Stimulated activated effector memory CD8-positive, alpha-beta T cell treated with anti-CD3 and anti-CD28 coated beads, Interleukin-12 subunit alpha, Interleukin-12 subunit beta, amount 100 ng/mL, for 72 hours (primary cell): ENCODE measurements at regions not wholly inside any gene's neighbourhood (a gene's known extent, or its start where the extent isn't known, plus 50 kb on each side); places are given as distances from the start of the nearest gene placed in this dataset.

Source experiments
- ATAC-seq: fragments of 150-1000 bp; cut with Tn5 transposase; 2 replicates; pipeline ENCODE4 v1.10.0; 2021
- DNase-seq, 2 donors: peaks; one replicate each; pipeline ENCODE4 v3.0.0; 2021 to 2022; ENCODE audit warnings: low spot score in 2 of 2
- H3K27ac Mint-ChIP-seq: one replicate; pipeline ENCODE4 v1.8.0; 2022; ENCODE audit warnings: mild to moderate bottlenecking, mixed read lengths
- H3K36me3 Mint-ChIP-seq: one replicate; pipeline ENCODE4 v1.8.0; 2022; ENCODE audit warnings: mild to moderate bottlenecking, mixed read lengths
- H3K4me1 Mint-ChIP-seq: one replicate; pipeline ENCODE4 v1.8.0; 2022; ENCODE audit warnings: mixed read lengths
- H3K4me3 Mint-ChIP-seq: one replicate; pipeline ENCODE4 v1.8.0; 2022; ENCODE audit warnings: mild to moderate bottlenecking, mixed read lengths
- H3K9me3 Mint-ChIP-seq: one replicate; pipeline ENCODE4 v1.8.0; 2022; ENCODE audit warnings: mixed read lengths

DNA sequence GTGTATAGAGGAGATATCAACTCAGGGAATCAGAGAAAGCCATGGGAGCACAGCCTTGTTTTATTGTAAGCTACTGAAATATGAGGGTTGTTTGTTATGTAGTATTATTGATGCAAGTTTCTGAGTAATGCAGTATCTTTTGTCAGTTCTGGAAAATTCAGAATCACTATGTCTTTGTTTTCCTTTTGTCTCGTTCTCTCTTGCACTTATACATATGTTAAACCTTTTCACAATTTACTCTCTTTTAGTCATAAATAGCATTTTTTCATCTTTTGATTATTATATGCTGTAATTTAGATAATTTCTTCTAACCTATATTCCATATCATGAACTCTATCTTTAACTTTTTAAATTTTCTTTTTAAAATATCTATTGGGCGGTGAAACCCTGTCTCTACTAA is 85.0 kb upstream of the COL3A1 start:
- Mint-ChIP-seq H3K27ac (no peak overlapping the region), H3K9me3 (peaks cover 6% of the 10 kb centered on the region), H3K4me1 (no peaks in the 10 kb centered on the region), H3K4me3 (no peak overlapping the region), H3K36me3 (no peaks in the 10 kb centered on the region)
- ATAC-seq (no peak), DNase-seq (no peak)

DNA sequence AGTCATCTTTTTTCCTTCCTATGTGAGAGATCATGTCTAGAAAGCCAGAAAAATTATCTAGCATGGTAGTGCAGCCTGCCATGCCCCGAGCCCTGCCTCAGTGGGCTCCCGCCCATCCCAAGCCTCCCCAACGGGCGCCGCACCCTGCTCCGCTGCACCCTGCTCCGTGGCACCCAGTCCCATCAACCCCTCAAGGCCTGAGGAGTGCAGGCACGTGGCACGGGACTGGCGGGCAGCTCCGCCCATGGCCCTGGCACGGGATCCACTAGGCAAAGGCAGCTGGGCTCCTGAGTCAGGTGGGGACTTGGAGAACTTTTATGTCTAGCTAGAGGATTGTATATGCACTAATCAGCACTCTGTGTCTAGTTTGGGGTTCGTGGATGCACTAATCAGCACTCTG is 83.4 kb upstream of the COL3A1 start:
- no peak overlapping the region for H3K27ac Mint-ChIP-seq
- DNase-seq: no peak
- H3K4me3 Mint-ChIP-seq: no peak overlapping the region
- H3K4me1 Mint-ChIP-seq: no peaks in the 10 kb centered on the region
- H3K36me3 Mint-ChIP-seq: no peaks in the 10 kb centered on the region
- H3K9me3 Mint-ChIP-seq: peaks cover 6% of the 10 kb centered on the region
- no peak for ATAC-seq

DNA sequence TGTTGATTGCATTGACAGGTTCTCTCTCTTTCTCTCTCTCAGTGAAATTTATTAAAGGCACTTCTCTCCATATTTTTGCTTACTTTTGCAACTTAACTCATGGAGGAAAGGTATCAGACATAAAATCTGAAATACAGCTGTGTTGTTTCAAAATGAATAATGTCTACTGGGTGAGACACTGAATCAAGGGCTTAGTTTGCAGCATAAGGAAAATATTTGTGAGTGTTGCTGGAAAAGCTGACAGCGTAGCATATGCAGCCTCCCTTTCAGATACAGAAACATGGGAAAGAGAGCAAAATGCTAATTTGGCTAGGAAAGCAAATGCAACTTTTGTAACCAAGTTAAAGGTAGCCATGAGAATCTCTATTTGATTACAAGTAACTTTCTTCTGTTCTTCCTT is 81.5 kb upstream of the COL3A1 start:
- Mint-ChIP-seq H3K9me3 (peaks cover 3% of the 10 kb centered on the region), H3K36me3 (no peaks in the 10 kb centered on the region), H3K4me3 (no peak overlapping the region), H3K4me1 (no peaks in the 10 kb centered on the region), H3K27ac (no peak overlapping the region)
- ATAC-seq (no peak), DNase-seq (no peak)

DNA sequence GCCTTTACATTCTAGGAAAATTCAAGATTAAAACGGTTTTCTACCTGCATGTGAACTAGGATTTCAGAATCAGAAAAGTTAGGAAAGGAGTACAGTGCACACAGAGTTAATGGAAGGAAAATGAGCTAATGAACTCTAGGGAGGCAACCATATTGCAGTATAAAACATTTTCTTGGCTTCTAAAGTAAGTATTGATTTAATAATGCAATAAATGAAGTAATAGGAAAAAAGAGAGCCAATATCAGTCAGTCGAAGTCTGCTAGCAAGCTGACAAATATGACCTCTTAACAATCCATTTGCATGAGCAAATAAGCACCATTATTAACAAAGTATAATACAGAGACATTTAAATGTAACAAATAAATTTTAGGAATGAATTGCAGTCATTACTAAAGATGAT is 80.2 kb upstream of the COL3A1 start:
- Mint-ChIP-seq H3K27ac (no peak overlapping the region), H3K4me3 (no peak overlapping the region), H3K4me1 (no peaks in the 10 kb centered on the region), H3K36me3 (no peaks in the 10 kb centered on the region), H3K9me3 (peaks cover 3% of the 10 kb centered on the region)
- ATAC-seq (no peak), DNase-seq (no peak)

DNA sequence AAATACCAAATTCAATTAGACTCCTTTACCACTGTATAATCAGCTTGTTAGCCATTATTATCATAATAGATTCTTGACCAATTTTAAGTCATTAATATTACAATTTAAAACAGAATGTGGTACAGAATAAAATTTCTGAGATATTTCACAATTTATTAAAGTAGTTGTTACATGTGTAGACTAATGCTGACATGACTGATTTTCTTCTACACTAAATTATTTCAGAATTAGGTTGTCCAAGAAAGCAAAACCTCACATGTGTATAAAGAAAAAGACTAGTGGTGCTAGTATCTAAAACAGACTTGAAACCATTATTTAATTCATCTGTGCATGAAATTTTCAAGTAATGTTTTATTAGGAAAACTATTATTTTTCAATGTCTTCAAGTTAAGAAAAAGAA is 79.2 kb upstream of the COL3A1 start:
- H3K4me3 Mint-ChIP-seq: no peak overlapping the region
- H3K36me3 Mint-ChIP-seq: no peaks in the 10 kb centered on the region
- ATAC-seq (no peak), DNase-seq (no peak)
- H3K27ac Mint-ChIP-seq: no peak overlapping the region
- H3K9me3 Mint-ChIP-seq: peaks cover 3% of the 10 kb centered on the region
- no peaks in the 10 kb centered on the region for H3K4me1 Mint-ChIP-seq

DNA sequence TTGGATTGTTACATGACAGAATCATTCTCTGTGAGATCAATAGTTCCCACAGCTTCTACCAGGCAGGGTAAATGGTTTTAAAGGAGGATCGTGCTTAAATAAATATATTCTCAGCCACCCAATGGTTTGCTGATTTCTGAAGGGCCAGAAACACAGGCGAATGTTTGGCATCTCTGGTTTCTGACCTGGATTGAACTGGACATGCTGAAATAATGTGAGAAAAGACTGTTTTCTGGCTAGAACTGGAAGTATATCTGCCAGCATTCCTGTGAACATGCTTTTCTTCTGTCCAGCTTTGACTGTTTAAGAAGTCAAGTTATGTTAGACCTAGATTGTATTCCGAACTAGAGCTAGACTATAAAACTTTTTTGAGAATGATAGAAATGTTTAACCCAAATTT is 77.1 kb upstream of the COL3A1 start:
- H3K4me1 Mint-ChIP-seq: no peaks in the 10 kb centered on the region
- ATAC-seq (no peak), DNase-seq (no peak)
- peaks cover 5% of the 10 kb centered on the region for H3K9me3 Mint-ChIP-seq
- no peak overlapping the region for H3K4me3 Mint-ChIP-seq
- no peak overlapping the region for H3K27ac Mint-ChIP-seq
- no peaks in the 10 kb centered on the region for H3K36me3 Mint-ChIP-seq

DNA sequence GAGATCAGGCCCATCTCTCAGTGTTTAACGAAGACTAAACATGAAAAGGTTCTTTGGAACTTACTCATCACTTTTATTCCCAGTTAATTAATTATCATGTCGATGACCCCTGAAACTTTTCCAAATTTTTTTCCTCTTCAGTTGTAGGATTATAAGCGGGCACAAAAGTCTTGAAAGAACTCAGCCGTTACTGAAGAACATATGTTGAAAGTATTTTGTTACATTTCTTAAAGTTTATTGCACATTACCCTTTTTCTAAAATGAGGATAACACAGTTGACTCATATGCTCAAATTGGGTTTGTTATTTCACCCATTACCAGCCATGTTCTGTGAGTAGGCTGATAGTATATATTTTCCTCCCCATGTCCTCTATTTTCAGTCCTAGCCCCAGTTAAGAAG is 75.9 kb upstream of the COL3A1 start:
- no peak for ATAC-seq

DNA sequence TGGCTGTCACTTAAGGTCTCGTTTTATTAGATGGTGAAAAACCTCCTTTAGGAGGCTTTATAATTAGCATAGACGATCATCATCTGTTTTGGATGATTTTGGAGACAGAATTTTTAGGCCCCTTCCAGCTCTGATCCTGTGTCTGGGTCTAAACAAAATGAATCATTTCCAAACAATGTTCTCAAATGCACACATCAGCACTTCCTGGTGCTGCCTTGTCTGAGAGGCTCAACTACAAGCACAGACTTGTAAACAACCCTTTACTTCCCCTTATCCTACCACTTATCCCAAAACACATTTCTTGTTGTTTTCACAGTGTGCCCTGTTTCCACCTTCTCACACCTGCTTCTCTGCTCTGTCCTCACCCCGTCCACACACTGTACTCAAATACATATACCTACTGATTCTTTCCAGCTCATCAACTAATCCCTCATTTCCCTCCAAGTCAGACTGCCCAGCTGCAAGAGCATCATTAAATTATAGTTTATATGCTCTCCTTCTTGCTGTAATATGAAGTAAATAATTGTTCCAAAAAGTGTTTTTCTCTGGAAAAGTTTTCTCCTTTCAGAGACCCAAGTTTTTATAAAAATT is 71.2 kb upstream of the COL3A1 start:
- DNase-seq: no peak
- Mint-ChIP-seq H3K4me3 (no peak overlapping the region), H3K9me3 (peaks cover 10% of the 10 kb centered on the region), H3K27ac (no peak overlapping the region), H3K4me1 (no peaks in the 10 kb centered on the region), H3K36me3 (no peaks in the 10 kb centered on the region)
- ATAC-seq: no peak

More for the DNA sequence above, 75.9 kb upstream of the COL3A1 start:
- no peak for DNase-seq
- H3K36me3 Mint-ChIP-seq: no peaks in the 10 kb centered on the region
- H3K4me3 Mint-ChIP-seq: no peak overlapping the region
- no peak overlapping the region for H3K27ac Mint-ChIP-seq
- H3K4me1 Mint-ChIP-seq: no peaks in the 10 kb centered on the region
- H3K9me3 Mint-ChIP-seq: peaks cover 7% of the 10 kb centered on the region

DNA sequence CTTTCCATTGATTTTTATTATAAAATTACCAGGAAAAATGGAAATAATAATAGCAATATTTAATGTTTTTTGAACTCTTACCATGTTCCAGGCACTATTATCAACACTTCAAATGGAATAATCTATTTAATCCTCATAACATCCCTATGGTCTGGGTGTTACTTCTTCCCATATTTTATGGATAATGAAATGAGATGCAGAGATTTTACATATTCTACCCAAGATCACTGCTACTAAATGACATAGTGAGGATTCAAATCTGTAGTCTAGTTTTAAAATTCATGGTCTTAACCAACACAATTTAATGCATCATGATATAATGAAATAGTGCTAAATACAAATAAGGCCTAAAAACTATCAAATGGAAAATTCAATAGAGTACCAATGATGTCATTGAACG is 70.4 kb upstream of the COL3A1 start:
- H3K36me3 Mint-ChIP-seq: no peaks in the 10 kb centered on the region
- H3K9me3 Mint-ChIP-seq: peaks cover 10% of the 10 kb centered on the region
- H3K4me1 Mint-ChIP-seq: no peaks in the 10 kb centered on the region
- no peak overlapping the region for H3K27ac Mint-ChIP-seq
- no peak overlapping the region for H3K4me3 Mint-ChIP-seq
- ATAC-seq: no peak
- DNase-seq: no peak

DNA sequence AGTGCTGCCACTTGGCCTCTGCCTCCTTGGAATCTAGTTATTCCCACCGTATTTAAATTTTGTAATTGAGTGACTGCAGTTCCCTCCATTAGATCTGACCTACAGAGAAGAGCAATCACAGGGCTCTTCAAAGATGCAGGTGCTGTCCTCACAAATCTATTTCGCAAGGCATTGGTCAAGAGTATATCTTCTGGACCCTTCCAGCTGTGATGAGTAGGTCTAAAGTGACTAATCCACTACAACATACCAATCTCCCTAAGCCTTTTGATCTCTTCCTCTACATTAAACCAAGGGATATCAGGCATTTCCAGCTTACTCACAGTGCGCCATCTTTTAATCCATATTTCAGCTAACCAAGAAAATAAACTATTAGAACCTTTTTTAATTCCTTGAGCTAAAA is 65.1 kb upstream of the COL3A1 start:
- Mint-ChIP-seq H3K4me1 (no peaks in the 10 kb centered on the region), H3K9me3 (peaks cover 3% of the 10 kb centered on the region), H3K27ac (no peak overlapping the region), H3K36me3 (no peaks in the 10 kb centered on the region), H3K4me3 (no peak overlapping the region)
- no peak for DNase-seq
- no peak for ATAC-seq

DNA sequence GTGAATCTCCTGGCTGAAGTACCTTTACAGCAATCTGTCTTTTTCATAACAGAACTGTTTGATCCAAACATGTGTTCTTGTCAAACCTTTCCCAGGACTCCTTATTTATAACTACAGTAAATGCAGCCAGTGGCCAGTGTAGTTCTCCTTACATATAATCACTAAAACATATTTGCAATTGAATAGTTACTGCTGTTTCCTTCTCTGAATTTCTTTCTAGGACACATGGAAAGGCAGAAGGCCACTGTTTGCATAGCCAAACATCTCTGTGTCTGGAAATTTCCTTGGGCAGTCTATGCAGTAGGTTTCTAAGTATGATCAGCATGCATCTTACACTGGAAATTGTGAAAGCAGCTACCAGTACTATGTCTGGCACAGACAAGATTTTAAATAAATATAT is 57.4 kb upstream of the COL3A1 start:
- Mint-ChIP-seq H3K27ac (no peak overlapping the region), H3K9me3 (peaks cover 7% of the 10 kb centered on the region), H3K4me1 (no peaks in the 10 kb centered on the region), H3K36me3 (no peaks in the 10 kb centered on the region), H3K4me3 (no peak overlapping the region)
- DNase-seq: no peak
- ATAC-seq: no peak

DNA sequence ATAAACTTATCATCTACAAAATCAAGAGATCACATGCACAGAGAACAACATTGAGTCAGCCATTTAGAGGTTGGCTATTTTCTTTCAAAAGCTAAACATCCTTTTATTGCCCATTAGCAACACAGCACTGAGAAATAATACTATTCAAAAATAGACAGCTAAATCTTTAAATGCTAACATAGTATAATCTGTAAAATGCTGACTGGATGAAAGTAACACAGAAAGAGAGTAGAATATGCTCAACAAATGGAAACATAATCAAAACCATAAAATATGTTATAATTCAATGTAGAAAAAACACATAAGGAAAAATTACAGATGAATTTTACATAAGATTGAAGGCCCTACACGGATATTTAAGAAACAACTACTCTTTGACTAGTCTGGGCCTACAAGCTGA is 56.5 kb upstream of the COL3A1 start:
- Mint-ChIP-seq H3K36me3 (no peaks in the 10 kb centered on the region), H3K4me1 (no peaks in the 10 kb centered on the region), H3K4me3 (no peak overlapping the region), H3K9me3 (peaks cover 7% of the 10 kb centered on the region), H3K27ac (no peak overlapping the region)
- ATAC-seq (no peak), DNase-seq (no peak)

DNA sequence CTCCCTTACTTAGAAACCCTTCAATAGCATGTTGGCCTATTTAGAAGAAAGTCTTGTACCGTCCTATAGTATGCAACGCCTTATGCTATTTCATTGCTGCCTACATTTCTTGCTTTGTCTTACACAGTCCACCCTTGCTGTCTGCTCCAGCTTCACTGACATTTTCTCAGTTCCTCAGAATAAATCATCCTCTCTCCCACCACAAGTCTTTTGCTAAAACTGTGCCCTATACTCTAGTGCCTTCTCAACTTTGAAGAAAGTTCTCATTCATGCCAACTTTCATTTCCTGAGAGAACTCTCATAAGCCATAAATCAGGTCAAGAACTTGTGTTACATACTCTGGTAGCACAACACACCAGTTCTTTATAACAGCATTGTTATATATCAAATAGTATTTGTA is 54.3 kb upstream of the COL3A1 start:
- H3K4me3 Mint-ChIP-seq: no peak overlapping the region
- peaks cover 14% of the 10 kb centered on the region for H3K9me3 Mint-ChIP-seq
- ATAC-seq (no peak), DNase-seq (no peak)
- H3K27ac Mint-ChIP-seq: no peak overlapping the region
- no peaks in the 10 kb centered on the region for H3K4me1 Mint-ChIP-seq
- H3K36me3 Mint-ChIP-seq: no peaks in the 10 kb centered on the region

DNA sequence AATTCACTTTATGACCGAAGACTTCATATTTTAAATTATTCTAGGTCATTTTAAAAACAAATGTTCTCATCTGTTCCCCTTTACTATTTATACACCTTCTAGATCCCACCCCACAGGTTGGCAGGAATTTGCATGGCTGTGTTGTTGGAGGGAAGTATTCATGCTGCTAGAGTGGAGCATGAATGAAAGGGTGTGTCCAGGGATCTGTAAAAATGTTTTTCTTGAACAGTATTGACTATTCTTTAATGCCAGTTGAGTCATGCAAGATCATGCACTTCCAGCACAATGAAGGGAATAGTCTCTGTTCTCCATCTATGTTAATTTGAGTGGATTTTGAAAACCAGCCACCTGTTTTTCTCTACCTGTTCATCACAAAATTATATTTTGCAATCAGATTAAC is 52.0 kb upstream of the COL3A1 start:
- Mint-ChIP-seq H3K27ac (no peak overlapping the region), H3K9me3 (peaks cover 20% of the 10 kb centered on the region), H3K4me1 (no peaks in the 10 kb centered on the region), H3K36me3 (no peaks in the 10 kb centered on the region), H3K4me3 (no peak overlapping the region)
- DNase-seq (no peak), ATAC-seq (no peak)
